ACHN (cell line): ENCODE measurements at regions not wholly inside any gene's neighbourhood (a gene's known extent, or its start where the extent isn't known, plus 50 kb on each side); places are given as distances from the start of the nearest gene placed in this dataset.
A peak's percentile ranks its signal among the peaks of the same experiment; 100 is the strongest.
"Not testable (repeated sequence)": the region's sequence is repeated elsewhere in the genome, so short reads cannot be mapped to it uniquely, and the experiment has no call there.

Experiments used
- DNase-seq: peaks from one replicate; pipeline ENCODE4 v3.0.0-alpha.2; 2015
- in situ Hi-C: cut with HindIII; loops from 2 replicates; pipeline ENCODE4 v1.10.0; 2017; ENCODE audit warnings: low sequenced_read_pairs, low pct_ligation_motif_present, low pct_unique_long_range_greater_than_20kb

- in situ Hi-C loops, result no loop called here
- peak; percentile 13 for DNase-seq
Observed at GRCh38 chr10:117460846-117461765, 81.4 kb upstream of the EMX2 start.

DNA sequence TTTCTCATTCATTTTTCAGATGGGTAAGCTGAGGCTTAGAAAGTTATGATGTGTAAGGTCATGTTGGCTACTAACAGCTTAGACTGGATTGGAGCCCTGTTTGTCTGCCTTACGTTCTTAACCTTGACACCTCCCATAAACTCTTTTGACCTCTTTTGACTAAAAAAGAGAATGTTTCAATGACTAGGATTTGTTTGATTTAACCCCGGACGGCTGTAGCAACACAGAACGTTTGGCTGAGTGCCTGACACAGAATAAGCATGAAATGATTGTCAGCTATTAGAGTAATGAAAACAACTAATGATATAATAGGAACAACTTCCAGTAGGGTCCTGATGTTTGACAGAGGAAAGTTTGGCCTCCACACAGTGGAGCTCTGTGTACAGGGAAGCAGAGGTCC is 83.3 kb upstream of the PDZD8 start:
- in situ Hi-C loops, result no loop called here
- DNase-seq, result no peak

DNA sequence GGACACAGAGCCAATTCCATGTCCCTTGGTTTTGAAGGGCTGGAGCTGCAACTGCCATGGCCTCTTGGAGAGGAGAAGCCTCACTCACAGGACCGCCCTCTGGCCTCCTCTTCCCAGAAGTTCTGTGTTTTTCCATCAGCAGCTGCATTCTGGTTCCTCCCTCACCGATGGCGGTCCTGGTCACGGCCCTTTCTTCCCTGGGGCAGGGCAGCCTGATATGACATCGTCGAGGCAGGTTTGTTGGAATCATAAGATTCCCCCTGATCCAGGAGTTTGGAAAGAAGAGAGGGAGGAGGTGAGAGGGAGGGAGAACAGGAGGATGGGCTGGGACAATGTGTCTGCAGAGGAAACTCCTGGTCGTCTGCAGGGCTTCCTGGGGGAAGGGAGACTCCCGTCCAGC is 82.7 kb upstream of the PDZD8 start:
- no peak for DNase-seq
- in situ Hi-C loops, result no loop called here

- DNase-seq, result no peak
- in situ Hi-C loops, result no loop called here
Observed at GRCh38 chr10:117457071-117457810, 82.0 kb upstream of the PDZD8 start.

DNA sequence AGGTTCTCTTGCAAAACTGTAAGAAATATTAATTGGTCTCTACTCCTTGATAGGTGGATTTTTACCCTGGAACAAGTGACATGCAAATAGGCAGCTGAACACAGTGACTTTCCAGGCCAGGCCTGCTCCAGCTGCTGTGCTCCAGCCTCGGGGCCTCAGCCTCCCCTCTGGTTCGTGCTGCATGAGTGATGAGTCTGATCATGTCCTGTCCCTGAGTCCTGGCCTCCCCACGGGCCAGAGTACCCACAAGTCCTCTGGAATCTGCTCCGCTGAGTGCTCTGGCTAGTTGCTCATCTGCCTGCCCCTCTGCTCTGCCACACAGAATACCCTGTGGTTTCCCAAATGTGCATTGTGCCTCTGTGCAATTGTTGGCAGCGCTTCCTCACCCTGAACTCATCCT is 80.1 kb upstream of the PDZD8 start:
- in situ Hi-C loops, result no loop called here
- DNase-seq, result no peak

DNA sequence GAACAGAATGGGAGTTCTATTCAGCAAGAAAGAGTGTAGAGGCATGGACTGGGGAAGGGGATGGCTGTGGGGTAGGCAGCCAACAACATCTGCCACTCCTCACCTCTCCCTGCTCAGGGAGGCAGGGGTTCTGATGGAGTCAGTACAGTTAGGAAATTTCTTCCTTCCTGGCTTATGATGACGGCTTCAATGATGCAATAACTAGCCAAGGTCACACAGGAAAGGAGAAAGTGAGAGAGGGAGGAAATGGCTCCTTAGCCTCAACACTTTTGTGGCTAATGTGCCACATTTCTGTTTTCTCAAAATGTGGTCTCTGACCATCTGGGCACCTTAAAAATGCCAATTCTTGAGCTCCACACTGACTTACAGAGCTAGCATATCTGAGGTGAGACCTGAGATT is 79.3 kb upstream of the PDZD8 start:
- in situ Hi-C loops, result no loop called here
- DNase-seq, result no peak

- DNase-seq, in situ Hi-C loops: not testable (repeated sequence)
Observed at GRCh38 chr10:117453484-117453883, 78.2 kb upstream of the PDZD8 start.

DNA sequence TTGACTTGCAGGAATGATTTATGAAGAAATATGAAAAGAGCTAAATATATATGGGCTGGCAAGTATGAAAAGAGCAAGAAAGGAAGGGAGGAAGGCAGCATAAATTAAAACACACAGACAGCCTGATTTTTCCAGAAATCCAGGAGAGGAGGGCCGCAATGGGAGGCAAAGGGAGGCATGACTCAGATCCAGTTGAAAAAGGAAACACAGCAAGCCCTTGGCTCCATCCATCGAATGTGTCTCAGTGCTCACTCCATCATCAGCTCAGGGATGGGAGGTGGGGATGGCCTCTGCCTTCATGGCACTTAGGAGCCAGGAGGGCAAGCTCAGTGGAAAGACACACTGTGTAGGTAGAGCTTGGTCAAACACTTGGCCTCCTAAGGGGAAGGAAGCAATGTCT is 75.7 kb upstream of the PDZD8 start:
- no peak for DNase-seq
- in situ Hi-C loops, result no loop called here

GRCh38 chr10:117449636-117450035 is 74.4 kb upstream of the PDZD8 start:
- DNase-seq, result no peak
- in situ Hi-C loops, result no loop called here

GRCh38 chr10:117448802-117449201 is 73.6 kb upstream of the PDZD8 start:
- DNase-seq, result no peak
- in situ Hi-C loops, result no loop called here

GRCh38 chr10:117445992-117446391 is 70.8 kb upstream of the PDZD8 start:
- in situ Hi-C loops, result no loop called here
- DNase-seq, result no peak

GRCh38 chr10:117444497-117445040 is 69.3 kb upstream of the PDZD8 start:
- DNase-seq, result no peak
- in situ Hi-C loops, result no loop called here

DNA sequence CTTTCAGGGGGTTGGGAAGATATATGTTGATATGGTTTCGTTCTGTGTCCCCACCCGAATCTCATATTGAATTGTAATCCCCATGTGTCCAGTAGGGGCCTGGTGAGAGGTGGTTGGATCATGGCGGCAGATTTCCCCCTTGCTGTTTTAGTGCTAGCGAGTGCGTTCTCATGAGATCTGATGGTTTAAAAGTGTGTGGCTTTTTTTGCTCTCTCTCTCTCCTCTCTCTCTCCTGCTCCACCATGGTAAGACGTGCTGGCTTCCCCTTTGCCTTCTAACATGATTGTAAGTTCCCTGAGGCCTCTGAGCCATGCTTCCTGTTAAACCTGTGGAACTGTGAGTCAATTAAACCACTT is 68.4 kb upstream of the PDZD8 start:
- no peak for DNase-seq
- in situ Hi-C loops, result no loop called here

DNA sequence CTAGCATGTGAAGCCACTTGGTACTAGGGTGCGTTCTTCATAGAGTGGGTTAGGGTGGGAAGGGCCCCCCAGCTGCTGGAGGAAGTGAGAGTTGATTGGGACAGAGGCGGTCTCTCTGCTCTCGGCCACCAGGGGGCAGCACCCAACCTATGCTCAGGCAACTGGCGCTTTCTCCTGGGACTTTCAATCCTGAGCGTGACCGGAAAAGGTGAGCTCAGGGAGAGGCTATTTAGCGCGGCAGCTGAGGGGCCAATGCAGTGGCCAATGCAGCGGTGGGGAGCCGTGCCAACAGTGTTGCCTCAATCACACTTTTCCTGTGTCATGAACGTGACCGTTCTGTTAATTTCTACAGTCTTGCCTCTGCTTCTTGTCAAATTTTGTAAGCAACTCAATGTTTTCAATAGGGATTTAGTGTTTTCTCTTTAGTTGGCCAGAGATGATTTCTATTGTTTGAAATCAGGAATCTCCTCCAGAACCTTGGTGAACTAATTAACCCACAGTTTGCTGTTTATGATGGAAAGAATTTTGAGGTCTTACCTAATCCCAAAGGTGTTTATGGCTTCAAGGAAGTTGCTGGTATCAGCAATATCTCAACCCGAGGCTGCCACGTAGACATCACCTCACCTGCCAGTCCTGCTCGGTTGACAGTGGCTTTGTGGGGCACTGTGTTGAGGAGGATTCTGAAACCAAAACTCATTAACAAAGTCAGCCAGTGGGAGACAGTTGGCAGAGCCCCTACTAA is 67.9 kb upstream of the PDZD8 start:
- DNase-seq, result peak; percentile 90
- in situ Hi-C loops, result no loop called here

DNA sequence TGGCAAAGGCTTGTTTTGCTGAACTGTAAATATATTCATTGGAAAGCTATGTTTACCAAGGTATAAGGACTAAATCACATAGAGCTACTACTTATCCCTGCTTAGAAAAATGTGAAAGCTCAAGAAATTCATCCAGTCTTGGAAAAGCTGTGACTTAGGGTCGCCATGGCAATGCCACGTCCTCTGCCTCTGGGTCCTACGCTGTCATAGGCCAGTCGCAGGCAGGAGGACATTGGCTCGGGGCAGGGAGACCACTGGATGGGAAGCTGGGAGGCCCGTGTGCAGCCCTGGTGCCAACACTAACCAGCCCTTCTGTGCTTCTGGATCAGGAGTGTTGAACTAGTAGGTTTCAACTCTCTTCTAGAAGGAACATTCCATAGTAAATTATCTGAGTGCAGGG is 67.3 kb upstream of the PDZD8 start:
- in situ Hi-C loops, result no loop called here

GRCh38 chr10:117441812-117442443 is 66.7 kb upstream of the PDZD8 start:
- peak; percentile 97 for DNase-seq
- in situ Hi-C loops, result no loop called here

More for the DNA sequence above, 67.3 kb upstream of the PDZD8 start:
- no peak for DNase-seq

DNA sequence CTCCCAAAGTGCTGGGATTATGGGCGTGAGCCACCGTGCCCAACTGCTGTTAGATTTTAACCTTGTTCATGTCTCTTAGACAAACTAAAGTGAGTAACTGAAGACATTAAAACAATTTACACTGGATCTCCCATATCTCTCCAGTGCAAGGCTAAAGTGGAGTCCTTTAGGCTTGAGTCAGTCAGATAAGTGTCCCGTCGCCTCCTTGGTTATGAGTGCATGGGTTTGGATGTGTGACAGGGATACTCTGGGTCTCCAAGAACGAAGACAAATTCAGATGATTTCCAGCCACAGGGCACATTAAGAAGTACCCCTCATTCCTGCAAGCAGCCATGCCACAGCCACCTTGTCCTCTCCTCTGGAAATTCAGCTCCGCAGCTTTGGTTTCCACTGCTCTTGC is 66.1 kb upstream of the PDZD8 start:
- in situ Hi-C loops, result no loop called here
- peak; percentile 16 for DNase-seq

DNA sequence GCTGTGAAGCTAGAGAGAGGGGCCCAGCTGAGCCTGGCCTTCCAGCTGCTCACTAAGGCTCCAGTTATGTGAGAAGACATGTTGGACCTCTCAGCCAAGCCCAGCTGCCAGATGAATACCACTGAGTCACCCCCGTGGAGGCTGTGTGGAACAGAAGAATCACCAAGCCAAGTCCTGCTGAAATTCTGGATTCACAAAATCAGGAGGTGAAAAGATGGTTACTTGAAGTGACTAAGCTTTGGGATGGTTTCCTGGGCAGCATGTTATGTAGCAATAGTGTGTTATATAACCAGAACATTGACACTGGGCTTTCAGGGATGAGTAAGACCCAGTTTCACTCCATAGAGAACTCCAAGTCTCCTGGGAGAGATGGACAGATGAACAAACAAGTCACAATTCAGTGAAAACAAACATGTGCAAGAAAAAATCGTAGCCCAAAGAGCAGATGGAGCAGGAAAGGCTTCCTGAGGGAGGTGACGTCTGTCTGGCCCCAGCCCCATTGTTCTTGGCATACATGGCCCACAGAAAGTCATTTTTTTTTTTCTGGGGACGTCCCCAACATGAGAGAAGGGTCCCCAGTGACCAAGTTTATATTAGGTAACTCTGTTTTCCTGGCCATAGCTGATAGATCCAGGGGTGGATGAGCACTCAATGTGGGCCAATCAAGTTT is 64.1 kb upstream of the PDZD8 start:
- in situ Hi-C loops, result no loop called here
- DNase-seq, result no peak
